Subcutaneous abdominal adipose tissue (tissue), 5 donors: ENCODE measurements at regions not wholly inside any gene's neighbourhood (a gene's known extent, or its start where the extent isn't known, plus 50 kb on each side); places are given as distances from the start of the nearest gene placed in this dataset.

ENCODE experiments used
- H3K27ac ChIP-seq: one replicate; pipeline ENCODE4 v1.7.0; 2013; ENCODE audit warnings: low read depth, mild to moderate bottlenecking, inconsistent platforms, low read length, moderate library complexity
- H3K27me3 ChIP-seq, 5 donors: one replicate each; pipeline ENCODE4 v1.7.0; 2013; ENCODE audit warnings: low read length in 5 of 5, inconsistent platforms in 1 of 5; ENCODE audit not compliant: control insufficient read depth in 5 of 5, insufficient read depth in 4 of 5
- H3K36me3 ChIP-seq, 5 donors: one replicate each; pipeline ENCODE4 v1.7.0; 2013; ENCODE audit warnings: low read length in 5 of 5; ENCODE audit not compliant: control insufficient read depth in 5 of 5, insufficient read depth in 5 of 5
- H3K4me1 ChIP-seq, 5 donors: one replicate each; pipeline ENCODE4 v1.7.0; 2013; ENCODE audit warnings: low read length in 5 of 5, mild to moderate bottlenecking in 3 of 5, moderate library complexity in 1 of 5; ENCODE audit not compliant: control insufficient read depth in 5 of 5, insufficient read depth in 5 of 5
- H3K4me3 ChIP-seq, 5 donors: one replicate each; pipeline ENCODE4 v1.7.0; 2013; ENCODE audit warnings: low read length in 5 of 5, low read depth in 1 of 5
- H3K9ac ChIP-seq, 5 donors: one replicate each; pipeline ENCODE4 v1.7.0; 2013; ENCODE audit warnings: low read length in 5 of 5, mild to moderate bottlenecking in 4 of 5, moderate library complexity in 3 of 5
- H3K9me3 ChIP-seq, 5 donors: one replicate each; pipeline ENCODE4 v1.7.0; 2013; ENCODE audit warnings: low read length in 5 of 5; ENCODE audit not compliant: control insufficient read depth in 5 of 5
- donor health status: healthy.
- donor health status: healthy.
- donor health status: healthy.
- donor health status: healthy.
- donor health status: healthy.

- H3K36me3 ChIP-seq, result no peaks in the 10 kb centered on the region
Measured at GRCh38 chr4:101678180-101678579, 112.3 kb upstream of the BANK1 start.

GRCh38 chr4:101670897-101671296 is 119.6 kb upstream of the BANK1 start:
- Histone ChIP-seq H3K9me3 (peaks cover 0 to 8% (median 2%) of the 10 kb centered on the region in 5 donors), H3K9ac (peak overlapping the region in 1 of 5 donors; percentile 63), H3K36me3 (no peaks in the 10 kb centered on the region), H3K4me3 (peak overlapping the region in 2 of 5 donors; percentile 13 to 38), H3K27ac (peak overlapping the region; percentile 69), H3K27me3 (no peaks in the 10 kb centered on the region), H3K4me1 (peaks cover 3 to 32% (median 15%) of the 10 kb centered on the region in 5 donors)

More at GRCh38 chr4:101678180-101678579, 112.3 kb upstream of the BANK1 start:
- H3K4me1 ChIP-seq, result no peaks in the 10 kb centered on the region
- H3K9me3 ChIP-seq, result peaks cover 0 to 6% (median 2%) of the 10 kb centered on the region in 5 donors
- no peaks in the 10 kb centered on the region for H3K27me3 ChIP-seq
- no peak overlapping the region for H3K27ac ChIP-seq
- no peak overlapping the region for H3K4me3 ChIP-seq
- H3K9ac ChIP-seq, result no peak overlapping the region

GRCh38 chr4:101670370-101670769 is 120.2 kb upstream of the BANK1 start:
- H3K9ac ChIP-seq, result no peak overlapping the region
- H3K4me3 ChIP-seq, result peak overlapping the region in 2 of 5 donors; percentile 17 to 38
- no peaks in the 10 kb centered on the region for H3K27me3 ChIP-seq
- H3K9me3 ChIP-seq, result peaks cover 0 to 8% (median 2%) of the 10 kb centered on the region in 5 donors
- peak overlapping the region; percentile 69 for H3K27ac ChIP-seq
- no peaks in the 10 kb centered on the region for H3K36me3 ChIP-seq
- peaks cover 3 to 32% (median 15%) of the 10 kb centered on the region in 5 donors for H3K4me1 ChIP-seq

DNA sequence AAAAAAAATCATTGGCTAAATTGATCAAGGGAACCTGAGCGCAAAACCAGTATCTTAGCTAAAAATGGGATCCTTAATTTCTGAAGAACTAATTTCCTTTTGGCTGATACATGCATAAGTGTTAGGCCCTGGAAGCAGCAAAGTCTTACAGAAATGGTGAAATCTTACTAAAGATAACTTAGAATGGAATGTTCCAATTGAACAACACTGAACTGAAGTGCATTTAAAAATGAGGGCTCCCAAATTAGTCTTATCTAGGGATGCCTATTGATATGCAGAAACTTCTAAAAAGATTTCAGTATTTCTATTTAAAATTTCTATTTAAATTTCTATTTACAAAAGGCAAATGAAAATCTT is 120.7 kb upstream of the BANK1 start:
- H3K9ac ChIP-seq, result no peak overlapping the region
- peak overlapping the region; percentile 69 for H3K27ac ChIP-seq
- no peaks in the 10 kb centered on the region for H3K27me3 ChIP-seq
- H3K9me3 ChIP-seq, result peaks cover 0 to 8% (median 2%) of the 10 kb centered on the region in 5 donors
- peaks cover 3 to 32% (median 15%) of the 10 kb centered on the region in 5 donors for H3K4me1 ChIP-seq
- no peak overlapping the region for H3K4me3 ChIP-seq
- H3K36me3 ChIP-seq, result no peaks in the 10 kb centered on the region

DNA sequence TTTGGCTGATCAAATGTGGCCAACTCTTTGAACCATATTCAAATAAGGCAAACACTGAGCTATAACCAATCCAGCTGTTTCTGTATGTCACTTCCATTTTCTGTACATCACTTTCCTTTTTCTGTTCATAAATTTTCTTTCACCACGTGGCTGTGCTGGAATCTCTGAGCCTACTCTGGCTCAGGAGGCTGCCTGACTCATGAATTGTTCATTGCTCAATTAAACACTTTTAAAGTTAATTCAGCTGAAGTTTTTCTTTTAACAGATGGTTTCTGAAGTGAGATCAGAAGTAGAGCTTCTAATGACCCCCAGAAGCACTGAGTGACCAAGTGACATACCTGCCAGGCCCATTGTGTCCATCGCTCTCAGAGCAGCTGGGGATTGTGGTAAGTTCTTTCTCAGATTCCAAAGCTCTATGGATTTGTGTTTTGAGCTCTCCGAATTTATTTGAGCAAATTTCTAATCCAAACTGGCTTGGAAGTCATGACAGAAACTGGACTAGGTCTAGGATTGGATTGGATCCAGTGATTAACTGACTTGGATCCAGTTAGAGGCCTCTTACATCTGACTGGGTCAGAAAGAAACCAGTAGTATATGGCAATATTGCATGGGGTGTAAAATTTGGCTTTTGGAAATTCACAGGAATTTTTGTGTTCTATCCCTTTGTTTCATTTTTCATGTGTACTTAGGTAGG is 121.2 kb upstream of the BANK1 start:
- Histone ChIP-seq H3K9me3 (peaks cover 0 to 7% (median 2%) of the 10 kb centered on the region in 5 donors), H3K27me3 (no peaks in the 10 kb centered on the region), H3K9ac (no peak overlapping the region), H3K27ac (peak overlapping the region; percentile 69), H3K4me1 (peaks cover 3 to 32% (median 15%) of the 10 kb centered on the region in 5 donors), H3K4me3 (no peak overlapping the region), H3K36me3 (no peaks in the 10 kb centered on the region)

GRCh38 chr4:101667348-101667747 is 123.2 kb upstream of the BANK1 start:
- Histone ChIP-seq H3K27me3 (no peaks in the 10 kb centered on the region), H3K9me3 (no peaks in the 10 kb centered on the region), H3K9ac (no peak overlapping the region), H3K36me3 (no peaks in the 10 kb centered on the region), H3K27ac (no peak overlapping the region), H3K4me1 (peaks cover 3 to 32% (median 15%) of the 10 kb centered on the region in 5 donors), H3K4me3 (no peak overlapping the region)

DNA sequence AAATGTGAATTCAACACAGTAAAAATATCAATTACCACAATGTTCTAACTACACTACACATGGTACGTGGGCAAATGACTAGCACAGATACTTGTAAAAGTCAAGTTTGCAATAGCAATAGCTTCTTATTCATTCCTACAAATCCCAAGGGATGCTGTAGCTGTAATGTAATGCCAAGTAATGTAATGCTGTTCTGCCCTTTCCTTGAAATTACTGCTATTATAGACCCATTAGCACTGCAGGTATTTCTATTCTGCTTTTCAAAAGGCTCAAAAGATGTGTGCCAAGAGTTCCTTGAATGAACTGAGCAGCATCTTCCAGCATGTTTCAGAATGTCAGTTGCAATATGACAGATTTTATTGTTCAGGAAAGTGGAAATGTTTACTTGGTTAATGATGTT is 129.9 kb upstream of the BANK1 start:
- Histone ChIP-seq H3K4me1 (peaks cover 0 to 8% (median 0%) of the 10 kb centered on the region in 5 donors), H3K9me3 (no peaks in the 10 kb centered on the region), H3K36me3 (no peaks in the 10 kb centered on the region), H3K27me3 (no peaks in the 10 kb centered on the region), H3K4me3 (peak overlapping the region in 1 of 5 donors; percentile 6), H3K9ac (no peak overlapping the region), H3K27ac (no peak overlapping the region)

- Histone ChIP-seq H3K27ac (no peak overlapping the region), H3K4me1 (peaks cover 0 to 11% (median 0%) of the 10 kb centered on the region in 5 donors), H3K4me3 (no peak overlapping the region), H3K9ac (no peak overlapping the region), H3K27me3 (no peaks in the 10 kb centered on the region), H3K9me3 (no peaks in the 10 kb centered on the region), H3K36me3 (no peaks in the 10 kb centered on the region)
Measured at GRCh38 chr4:101655857-101656256, 134.7 kb upstream of the BANK1 start.

DNA sequence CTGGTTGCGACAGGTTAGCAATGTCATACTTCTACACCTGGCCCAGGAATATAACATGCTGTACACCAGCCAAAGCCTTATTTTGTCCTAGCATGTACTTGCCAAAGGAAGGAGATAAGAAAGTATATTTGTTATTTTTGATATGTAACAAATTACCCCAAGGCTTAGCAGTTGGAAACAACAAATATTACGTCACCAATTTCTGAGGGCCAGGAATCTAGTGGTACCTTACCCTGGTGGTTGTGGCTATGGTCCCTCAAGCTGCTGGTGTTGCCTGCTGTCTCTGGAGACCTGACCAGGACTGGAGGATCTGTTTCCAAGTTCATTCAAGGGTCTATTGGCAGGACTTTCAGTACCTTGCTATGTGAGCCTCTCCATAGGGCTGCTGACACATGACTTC is 135.5 kb upstream of the BANK1 start:
- Histone ChIP-seq H3K4me3 (no peak overlapping the region), H3K27me3 (no peaks in the 10 kb centered on the region), H3K36me3 (no peaks in the 10 kb centered on the region), H3K27ac (no peak overlapping the region), H3K9me3 (no peaks in the 10 kb centered on the region), H3K4me1 (peaks cover 0 to 9% (median 3%) of the 10 kb centered on the region in 5 donors), H3K9ac (no peak overlapping the region)

GRCh38 chr4:101651778-101652177 is 138.8 kb upstream of the BANK1 start:
- Histone ChIP-seq H3K4me1 (peaks cover 0 to 21% (median 13%) of the 10 kb centered on the region in 5 donors), H3K27ac (no peak overlapping the region), H3K4me3 (no peak overlapping the region), H3K9me3 (no peaks in the 10 kb centered on the region), H3K9ac (no peak overlapping the region), H3K27me3 (no peaks in the 10 kb centered on the region), H3K36me3 (no peaks in the 10 kb centered on the region)
